ENCODE measurements at regions not wholly inside any gene's neighbourhood (a gene's known extent, or its start where the extent isn't known, plus 50 kb on each side); places are given as distances from the start of the nearest gene placed in this dataset.

DNA sequence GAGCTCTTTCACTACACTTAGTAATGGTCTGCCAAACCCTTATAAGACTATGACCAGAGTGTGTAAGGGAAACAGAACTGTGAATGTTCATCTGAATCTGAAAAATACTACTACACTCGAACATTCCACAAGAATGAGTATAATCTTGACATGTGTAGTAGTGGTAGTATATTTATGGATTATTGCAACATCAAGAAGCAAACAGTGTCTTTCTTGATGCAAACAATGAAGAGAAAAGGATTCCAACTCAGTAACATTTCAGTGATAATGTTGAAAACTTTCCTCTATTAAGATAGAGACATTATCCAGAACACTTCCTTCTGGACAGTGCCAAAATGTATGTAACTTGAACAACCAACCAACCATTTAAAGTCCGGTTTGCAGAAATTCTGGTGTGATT lies 394.7 kb upstream of the CPEB2 start:
- no peak for DNase-seq

GRCh38 chr4:14608630-14609029 lies 393.7 kb upstream of the CPEB2 start:
- no peak for DNase-seq

- DNase-seq, result no peak
Measured at GRCh38 chr4:14614840-14615239, 387.4 kb upstream of the CPEB2 start.

DNA sequence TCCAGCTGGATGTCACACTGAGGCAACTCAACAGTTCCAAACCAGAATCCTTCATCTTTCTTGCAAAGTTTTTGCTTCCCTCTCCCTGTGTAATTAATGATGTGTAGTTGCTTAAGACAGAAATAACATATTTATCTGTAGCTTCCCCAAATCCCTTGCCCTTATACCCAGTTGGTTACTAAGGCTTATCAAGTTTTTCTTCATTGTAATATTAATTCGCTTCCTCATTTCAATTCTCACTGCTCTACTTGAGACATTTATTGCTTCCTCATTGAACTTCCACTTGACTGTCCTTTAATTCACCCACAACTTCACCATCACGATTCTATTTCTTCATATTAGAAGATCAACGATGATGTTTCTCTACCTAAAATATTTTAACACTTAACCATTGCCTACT lies 386.6 kb upstream of the CPEB2 start:
- no peak for DNase-seq

DNA sequence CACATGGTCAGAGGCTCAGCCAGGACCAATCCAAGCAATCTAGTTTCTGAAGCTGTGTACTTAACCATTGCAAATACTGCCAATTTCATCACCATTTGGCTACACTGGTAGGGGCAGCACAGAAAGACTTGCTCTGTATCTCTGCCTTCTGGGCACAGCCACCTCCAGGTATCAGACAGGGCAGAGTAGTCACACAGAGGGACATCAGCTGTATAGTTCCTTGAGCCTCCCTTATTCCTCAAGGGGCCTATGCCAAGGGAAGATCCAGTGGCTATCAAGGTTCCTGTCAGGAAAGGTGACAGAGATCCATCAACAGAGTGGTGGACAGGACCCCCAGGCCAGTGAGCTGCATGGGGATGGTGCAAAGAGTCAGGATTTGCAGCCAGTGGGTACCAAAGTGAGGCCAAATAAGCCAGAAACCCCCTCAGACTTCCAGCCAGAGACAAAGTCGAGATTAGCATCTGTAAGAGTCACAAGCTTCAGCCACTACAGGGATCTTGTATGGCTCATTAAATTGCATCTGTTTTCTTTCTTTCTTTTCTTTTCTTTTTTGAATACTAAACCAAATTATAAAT lies 381.6 kb upstream of the CPEB2 start:
- no peak for DNase-seq

GRCh38 chr4:14621731-14622463 lies 380.4 kb upstream of the CPEB2 start:
- DNase-seq, result peak in 1 of 51 donors; percentile 0

- no peak for DNase-seq
Measured at GRCh38 chr4:14627038-14627437, 375.2 kb upstream of the CPEB2 start.

DNA sequence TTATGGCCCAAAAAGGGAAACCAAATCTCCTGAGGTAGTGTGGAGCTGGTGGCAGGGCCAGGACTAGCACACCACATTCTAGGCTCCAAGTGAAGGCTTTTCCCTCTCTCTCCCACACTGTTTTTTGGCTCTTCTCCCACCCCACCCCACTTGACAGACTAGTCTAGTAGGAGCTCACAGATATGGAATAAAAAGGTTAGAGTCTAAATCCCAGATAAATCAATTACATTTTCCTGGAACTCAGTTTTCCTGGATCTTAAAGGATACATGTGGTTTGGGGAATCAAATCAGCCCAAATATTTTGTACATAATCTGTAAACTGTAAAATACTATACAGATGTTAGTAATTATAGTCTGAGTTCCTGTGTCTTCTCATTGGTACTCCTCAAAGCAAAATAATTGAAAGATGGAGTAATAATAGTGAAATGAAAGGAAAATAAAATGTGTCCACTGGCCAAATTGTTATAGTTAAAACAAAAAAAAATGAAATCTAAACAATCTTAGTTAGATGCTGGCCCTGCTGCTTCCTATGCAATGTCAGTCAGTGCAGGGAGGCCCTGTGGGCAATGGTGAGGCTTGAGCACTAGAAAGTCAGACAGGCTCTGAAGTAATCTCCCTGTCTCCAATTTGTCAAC lies 370.4 kb upstream of the CPEB2 start:
- DNase-seq, result no peak

GRCh38 chr4:14636563-14636962 lies 365.7 kb upstream of the CPEB2 start:
- DNase-seq, result no peak

GRCh38 chr4:14640476-14640875 lies 361.8 kb upstream of the CPEB2 start:
- DNase-seq, result no peak

DNA sequence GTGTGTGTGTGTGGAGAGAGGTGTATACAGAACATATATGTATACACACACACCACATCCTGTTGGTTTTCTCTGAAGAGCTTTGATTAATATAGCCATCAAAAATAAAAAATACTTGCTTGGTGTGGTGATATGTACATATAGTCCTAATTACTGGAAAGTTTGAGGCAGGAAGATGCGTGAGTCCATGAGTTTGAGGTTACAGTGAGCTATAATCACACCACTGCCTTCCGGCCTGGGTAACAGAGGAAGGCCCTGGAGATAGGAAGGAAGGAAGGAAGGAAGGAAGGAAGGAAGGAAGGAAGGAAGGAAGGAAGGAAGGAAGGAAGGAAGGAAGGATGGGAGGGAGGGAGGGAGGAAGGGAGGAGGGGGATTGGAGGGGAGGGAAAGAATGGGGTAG lies 360.4 kb upstream of the CPEB2 start:
- DNase-seq, result no peak

DNA sequence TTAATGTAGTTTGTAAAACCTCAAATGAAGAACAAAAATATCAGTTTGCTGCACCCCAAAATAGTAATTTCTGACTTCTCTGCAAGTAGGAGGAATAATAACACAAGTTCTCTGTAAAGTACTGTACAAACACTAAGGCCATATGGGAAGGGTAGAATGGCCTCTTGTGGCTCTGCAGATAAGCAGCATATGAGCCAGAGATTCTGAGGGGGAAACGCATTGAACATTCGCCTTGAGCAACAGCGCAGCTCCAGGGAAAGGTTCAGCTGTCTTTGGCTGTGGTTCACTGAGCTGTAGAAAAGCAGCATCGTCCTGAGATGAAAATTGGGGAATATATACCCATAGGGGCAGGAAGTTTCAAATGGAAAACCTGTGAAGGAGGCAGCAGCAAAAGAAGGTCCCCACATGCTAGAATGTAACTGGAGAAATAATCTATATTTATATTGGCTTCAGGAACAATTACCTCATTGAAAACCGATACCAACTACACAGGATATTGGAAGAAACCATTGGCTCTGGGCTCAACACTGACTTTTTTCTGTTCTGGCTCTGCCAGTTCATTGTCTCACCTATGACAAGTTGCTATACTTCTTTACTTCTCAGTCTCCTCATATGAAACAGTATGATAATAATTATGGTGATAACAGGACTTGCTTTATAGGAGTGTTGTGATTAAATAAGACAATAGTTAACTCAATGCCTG lies 357.6 kb upstream of the CPEB2 start:
- no peak for DNase-seq

GRCh38 chr4:14646831-14647230 lies 355.4 kb upstream of the CPEB2 start:
- no peak for DNase-seq

- no peak for DNase-seq
Measured at GRCh38 chr4:14650127-14650526, 352.2 kb upstream of the CPEB2 start.

DNA sequence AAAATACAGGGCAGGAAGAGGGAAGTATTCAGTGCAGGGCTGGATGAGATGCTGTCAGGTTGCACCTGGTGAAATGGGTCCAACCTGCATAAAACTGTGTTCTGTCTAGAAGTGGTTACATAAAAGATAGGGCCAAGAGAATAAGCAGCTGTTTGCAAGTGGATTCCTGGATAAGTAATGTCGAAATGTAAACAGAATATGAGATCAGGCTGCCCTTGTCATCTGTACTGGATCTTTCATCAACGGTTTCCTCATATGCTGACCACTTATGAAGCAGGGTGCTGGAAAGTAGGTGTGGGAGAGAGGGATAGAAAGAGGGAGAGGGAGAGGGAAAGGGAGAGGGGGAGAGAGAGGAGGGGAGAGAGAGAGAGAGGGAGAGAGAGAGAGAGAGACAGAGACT lies 349.8 kb upstream of the CPEB2 start:
- no peak for DNase-seq

DNA sequence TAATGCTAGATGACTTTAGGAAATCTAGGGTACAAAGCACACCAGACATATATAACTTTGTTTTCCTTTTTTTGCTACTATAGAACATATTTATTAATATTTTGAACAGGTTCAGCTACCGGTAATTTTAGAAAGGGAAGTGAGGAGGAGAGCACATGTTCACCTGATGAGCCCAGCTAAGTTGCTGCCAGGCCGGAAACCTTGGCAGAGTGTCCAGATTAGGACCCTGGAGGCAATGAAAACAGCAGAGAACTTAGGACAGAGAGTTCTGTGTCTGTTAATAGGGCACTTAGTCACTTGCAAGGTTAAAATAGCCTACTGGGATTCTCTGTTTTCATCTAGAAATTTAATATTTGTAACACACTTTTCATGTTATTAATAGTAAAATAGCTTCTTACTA lies 348.9 kb upstream of the CPEB2 start:
- no peak for DNase-seq

DNA sequence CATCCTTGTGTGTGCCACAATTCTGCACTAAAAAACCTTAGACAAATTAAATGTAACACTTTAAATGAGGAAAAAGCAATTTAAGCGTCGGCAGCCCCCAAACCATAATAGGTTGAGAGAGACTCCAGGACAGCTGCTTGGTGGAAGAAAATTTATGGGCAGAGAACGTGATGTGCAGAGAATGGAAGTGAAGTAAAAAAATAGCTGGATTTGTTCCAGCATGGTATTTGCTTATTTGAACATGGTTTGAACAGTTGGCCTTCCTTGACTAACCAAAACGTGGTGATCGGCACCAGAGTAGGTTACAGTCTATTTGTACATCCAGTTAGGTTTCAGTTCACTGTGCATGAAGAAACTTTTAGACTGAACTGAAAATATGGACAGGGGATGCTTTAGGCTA lies 343.0 kb upstream of the CPEB2 start:
- no peak for DNase-seq

DNA sequence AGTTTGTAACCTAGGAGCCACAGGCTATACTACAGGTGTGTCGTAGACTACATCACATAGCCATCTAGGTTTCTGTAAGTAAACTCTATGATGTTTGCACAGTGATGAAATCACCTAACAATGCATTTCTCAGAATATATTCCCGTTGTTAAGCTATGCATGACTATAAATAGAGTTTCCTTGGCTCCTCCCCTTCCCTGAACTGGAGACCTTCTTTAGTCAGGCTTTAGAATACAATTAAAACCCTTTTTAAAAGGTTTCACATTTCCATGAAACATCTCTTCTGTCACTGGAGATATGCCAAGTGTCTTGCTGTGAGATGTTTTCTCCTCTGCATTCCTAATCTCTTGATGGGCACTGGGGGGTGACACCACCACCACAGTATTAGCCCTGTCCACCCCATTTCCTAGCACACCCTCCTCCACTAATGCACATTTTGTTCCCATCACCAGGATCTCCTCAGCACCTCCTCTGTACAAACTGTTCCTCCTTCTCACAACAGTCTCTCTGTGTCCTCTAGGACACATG lies 334.6 kb upstream of the CPEB2 start:
- DNase-seq, result peak in 1 of 51 donors; percentile 2

DNA sequence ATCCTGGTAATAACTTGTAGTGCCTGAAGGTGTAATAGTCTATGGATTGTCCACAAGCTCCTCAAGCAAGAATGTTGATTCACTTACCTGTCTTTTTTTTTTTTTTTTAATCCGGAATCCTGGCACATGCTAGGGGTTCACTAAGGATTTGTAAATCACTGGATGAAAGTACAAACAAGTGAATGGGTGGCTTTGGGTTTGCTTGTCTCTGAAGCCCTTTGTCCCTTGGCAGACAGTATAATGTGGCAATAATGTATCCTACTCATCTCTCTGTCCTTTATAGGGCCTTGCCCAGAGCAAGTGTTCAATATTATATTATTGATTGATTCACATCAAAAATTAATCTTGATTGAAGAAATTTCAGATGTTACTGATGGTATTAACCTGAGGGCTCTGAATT lies 334.0 kb upstream of the CPEB2 start:
- no peak for DNase-seq

GRCh38 chr4:14669371-14669770 lies 332.9 kb upstream of the CPEB2 start:
- DNase-seq, result peak in 1 of 51 donors; percentile 5

DNA sequence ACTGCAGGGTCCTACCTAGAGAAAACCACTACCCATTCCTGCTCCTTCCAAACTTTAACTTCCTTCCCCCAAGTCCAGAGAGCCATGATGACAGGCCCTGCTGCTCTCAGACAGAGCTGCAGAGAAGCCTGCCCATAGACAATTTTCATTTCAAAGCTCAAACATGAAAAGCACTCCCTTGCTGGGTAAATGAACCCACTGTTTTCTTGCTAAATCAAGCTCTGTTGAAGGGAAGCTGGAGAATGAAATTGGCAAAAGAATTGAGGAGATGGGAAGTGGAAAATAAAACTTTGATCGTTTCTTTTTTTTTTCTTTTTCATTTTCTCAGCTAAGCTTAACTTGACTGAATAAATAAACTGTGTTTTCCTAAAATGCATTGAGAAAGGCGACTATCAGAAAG lies 331.1 kb upstream of the CPEB2 start:
- peak in 2 of 51 donors; percentile 2 to 23 for DNase-seq

- no peak for DNase-seq
Measured at GRCh38 chr4:14675279-14675985, 326.8 kb upstream of the CPEB2 start.

All from hypothalamus (tissue), 51 donors.